ENCODE measurements at regions not wholly inside any gene's neighbourhood (a gene's known extent, or its start where the extent isn't known, plus 50 kb on each side); places are given as distances from the start of the nearest gene placed in this dataset.

- no peak for DNase-seq (ENCODE audit: low read depth in 2 of 2)
Observed at GRCh38 chr1:199855580-199855979, 171.9 kb upstream of the NR5A2 start.

DNA sequence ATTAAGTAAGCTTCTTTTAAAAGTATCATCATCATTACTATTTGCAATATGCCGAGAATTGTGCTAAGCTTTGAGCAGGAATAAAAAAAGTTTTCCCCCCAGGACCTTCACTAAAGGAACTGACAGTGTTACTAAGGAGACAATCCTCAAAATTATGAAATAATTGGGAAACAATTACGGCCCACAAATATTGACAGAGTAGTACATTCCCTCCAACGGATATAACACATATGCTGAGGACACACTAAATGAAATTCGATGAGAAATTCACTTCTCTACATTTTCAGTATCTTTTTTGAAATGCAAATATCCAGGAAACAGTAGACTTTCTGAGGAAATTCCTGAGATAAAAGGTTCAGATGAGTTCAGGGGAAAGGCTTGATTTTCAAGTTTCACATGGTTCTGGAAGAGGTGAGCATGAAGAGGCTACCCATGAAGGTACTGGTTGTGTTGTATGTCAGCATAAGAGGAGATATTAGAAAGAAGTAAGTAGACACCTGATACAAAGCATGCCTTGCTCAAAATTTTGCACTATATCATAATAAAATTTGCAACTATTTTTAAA is 171.2 kb upstream of the NR5A2 start:
- no peak for DNase-seq (ENCODE audit: low read depth in 2 of 2)

DNA sequence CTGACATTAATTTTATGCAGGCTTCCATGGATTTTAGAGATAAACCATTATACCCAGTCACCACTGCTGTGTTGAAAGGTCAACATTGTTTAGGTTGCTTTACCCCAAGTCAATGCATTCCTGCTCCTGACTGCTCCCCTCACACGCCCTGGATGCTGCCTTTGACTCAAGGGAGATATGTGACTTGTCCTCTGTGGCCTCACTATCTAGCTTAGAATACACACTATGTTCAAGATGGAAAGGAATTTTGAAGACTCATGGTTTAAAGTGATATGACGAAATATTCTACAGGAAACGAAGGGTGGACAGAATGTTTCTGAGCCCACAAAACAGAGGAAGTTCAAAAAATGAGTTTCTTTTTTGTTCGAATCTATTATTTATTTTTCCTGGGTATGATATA is 170.4 kb upstream of the NR5A2 start:
- DNase-seq (ENCODE audit: low read depth in 2 of 2) = no peak

- no peak for DNase-seq (ENCODE audit: low read depth in 2 of 2)
Observed at GRCh38 chr1:199857516-199857915, 170.0 kb upstream of the NR5A2 start.

GRCh38 chr1:199858171-199858570 is 169.3 kb upstream of the NR5A2 start:
- no peak for DNase-seq (ENCODE audit: low read depth in 2 of 2)

DNA sequence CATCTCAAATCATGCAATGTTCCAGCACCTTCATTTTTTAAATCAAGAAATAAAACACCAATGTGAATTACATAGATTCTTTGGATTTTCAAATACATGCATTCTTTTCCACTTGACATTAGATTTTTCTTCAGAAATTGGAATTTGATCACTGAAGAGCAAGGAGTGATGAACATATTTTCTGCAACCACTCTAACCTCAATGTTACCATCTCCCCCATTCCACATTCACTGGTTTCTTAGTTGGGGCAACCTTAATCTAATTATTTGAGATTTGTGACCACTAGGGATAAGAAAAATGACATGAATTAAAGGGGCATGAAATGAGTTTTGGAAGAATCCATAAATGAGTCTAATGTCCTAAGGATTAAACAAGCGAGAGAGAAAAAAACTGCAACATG is 168.7 kb upstream of the NR5A2 start:
- no peak for DNase-seq (ENCODE audit: low read depth in 2 of 2)

DNA sequence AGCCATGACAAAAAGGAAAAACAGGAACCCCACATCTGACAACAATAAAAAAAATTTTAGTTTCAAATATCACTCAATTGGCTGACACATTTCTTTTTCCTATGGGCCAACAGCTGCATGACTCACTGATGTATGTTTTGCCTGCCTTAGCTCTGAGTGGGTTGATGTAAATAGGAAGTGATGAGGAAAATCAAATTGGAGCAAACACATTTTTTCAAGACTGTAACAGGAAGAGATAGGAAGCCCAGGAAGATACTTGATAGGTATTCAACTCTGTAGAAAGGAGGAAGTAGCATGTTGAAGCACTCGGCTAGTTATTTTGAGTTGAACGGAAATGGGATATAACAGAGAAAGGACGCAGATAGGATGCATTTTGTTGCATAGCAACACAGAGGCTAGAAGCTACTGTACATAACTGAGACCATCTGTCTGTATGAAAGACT is 168.0 kb upstream of the NR5A2 start:
- no peak for DNase-seq (ENCODE audit: low read depth in 2 of 2)

- DNase-seq (ENCODE audit: low read depth in 2 of 2) = no peak
Observed at GRCh38 chr1:199861020-199861795, 166.3 kb upstream of the NR5A2 start.

- DNase-seq (ENCODE audit: low read depth in 2 of 2) = no peak
Observed at GRCh38 chr1:199862047-199862446, 165.5 kb upstream of the NR5A2 start.

- no peak for DNase-seq (ENCODE audit: low read depth in 2 of 2)
Observed at GRCh38 chr1:199866210-199866617, 161.3 kb upstream of the NR5A2 start.

GRCh38 chr1:199867601-199868000 is 159.9 kb upstream of the NR5A2 start:
- no peak for DNase-seq (ENCODE audit: low read depth in 2 of 2)

DNA sequence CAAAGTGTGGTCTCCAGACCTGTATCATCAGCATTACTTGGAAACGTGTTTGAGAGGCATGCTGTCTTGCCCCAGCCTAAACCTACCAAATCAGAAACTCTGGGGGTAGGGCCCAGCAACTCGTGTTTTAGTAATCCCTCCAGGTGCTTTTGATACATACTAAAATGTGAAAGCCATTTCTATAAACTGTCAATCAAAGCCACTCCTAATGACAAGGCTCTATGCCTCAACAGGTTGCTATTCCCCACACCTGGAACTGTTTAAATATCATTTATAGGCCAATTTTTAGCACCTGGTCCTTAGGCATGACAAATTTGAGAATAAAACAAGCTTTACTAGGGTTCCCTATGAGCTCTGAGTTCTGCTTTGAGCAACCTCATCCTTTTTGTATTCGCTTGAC is 158.7 kb upstream of the NR5A2 start:
- DNase-seq (ENCODE audit: low read depth in 2 of 2) = no peak

DNA sequence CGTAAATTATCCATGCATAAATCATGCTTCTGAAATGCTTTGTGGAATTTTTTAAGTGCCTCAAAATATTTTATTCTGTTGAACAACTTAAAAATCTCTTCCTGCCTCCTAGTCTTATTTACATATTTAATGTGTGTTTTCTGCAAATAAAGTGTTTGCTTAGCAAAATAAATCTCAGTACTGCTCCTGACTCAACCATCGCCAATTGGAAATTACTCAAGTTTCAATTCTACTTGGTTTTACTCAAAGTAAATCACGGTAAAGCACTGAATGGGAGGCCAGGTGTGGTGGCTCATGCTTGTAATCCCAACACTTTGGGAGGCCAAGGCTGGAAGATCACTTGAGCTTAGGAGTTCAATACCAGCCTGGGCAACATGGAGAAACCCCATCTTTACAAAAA is 152.2 kb upstream of the NR5A2 start:
- no peak for DNase-seq (ENCODE audit: low read depth in 2 of 2)

- DNase-seq (ENCODE audit: low read depth in 2 of 2) = no peak
Observed at GRCh38 chr1:199875856-199876255, 151.7 kb upstream of the NR5A2 start.

DNA sequence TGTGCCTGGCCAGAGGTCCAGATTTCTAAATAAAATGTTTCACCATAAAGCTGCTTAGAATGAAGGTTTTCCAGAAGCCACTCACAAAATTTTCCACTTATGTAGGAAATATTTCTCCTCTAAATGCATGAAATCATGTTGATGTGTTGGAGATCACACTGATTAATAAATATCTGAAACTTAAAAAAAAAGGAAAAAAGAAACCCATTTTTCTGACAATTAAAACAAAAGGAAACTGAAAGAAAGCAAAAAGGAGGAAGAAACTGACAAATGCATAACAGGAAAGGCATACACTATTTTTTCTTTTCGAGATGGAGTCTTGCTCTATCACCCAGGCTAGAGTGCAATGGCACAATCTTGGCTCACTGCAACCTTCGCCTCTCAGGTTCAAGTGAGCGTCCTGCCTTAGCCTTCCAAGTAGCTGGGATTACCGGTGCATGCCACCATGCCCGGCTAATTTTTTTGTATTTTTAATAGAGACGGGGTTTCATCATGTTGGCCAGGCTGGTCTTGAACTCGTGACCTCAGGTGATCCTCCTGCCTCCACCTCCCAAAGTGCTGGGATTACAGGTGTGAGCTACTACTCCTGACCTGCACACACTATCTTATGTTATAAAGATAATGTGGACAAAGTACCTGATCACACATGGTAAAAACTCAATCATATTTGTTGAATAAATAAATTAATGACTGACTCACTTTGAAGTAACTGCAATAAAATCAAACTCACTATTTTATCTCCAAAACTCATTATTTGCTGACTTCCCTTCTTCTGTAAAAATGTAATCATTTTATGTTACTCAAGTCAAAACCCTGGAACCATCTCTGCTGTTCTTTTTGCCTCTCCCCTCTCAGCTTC is 149.8 kb upstream of the NR5A2 start:
- DNase-seq (ENCODE audit: low read depth in 2 of 2) = no peak

DNA sequence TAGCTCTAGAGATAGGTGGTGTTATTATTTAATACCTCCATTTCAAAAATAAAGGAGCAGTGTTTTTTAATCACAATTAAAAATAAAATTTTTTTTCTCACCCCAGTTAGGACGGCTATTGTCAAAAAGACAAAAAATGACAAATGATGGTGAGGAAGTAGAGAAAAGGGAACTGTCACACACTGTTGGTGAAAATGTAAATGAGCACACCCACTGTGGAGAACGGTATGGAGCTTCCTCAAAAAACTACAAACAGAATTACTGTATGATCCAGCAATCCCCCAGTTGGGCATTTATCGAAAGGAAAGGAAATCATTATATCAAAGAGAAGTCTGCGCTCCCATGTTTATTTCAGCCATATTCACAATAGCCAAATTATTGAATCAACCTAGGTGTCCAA is 148.7 kb upstream of the NR5A2 start:
- DNase-seq (ENCODE audit: low read depth in 2 of 2) = no peak

DNA sequence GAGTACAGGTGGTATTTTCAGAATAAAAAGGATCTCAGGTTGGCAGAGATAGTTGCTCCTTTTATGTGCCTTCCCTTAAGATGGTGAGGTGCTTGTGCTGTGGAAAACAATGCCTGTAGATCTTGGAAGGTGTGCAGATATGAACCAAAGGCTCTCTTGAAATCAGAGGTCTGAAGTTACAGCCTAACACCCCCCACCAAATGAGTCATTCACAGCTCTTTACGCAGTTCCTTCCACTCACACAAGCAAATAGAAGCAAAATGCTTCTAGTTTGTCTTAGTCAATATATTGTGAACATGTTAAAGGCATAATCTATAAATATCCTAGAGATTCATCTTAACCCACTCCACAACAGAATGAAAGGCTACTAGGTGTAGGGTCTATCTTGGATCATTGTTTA is 128.9 kb upstream of the NR5A2 start:
- no peak for DNase-seq (ENCODE audit: low read depth in 2 of 2)

DNA sequence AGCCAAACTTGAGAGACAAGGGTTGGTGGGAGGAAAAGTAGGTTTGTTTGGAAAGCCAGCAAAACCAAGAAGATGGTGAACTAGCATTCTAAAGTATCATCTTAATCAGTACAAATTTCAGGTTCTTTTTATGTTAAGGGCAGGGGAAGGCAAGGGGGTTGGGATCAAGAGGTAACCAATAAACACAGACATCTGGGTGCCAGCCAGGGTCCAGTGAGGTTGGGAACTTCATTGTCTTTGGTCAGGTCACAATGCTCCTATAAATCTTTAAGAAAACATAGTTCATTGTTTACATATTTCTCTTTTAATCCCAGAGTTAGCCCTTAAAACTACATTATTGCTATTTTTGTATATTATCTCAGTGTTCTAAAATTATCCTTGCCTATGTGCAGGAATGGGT is 126.2 kb upstream of the NR5A2 start:
- DNase-seq (ENCODE audit: low read depth in 2 of 2) = no peak

DNA sequence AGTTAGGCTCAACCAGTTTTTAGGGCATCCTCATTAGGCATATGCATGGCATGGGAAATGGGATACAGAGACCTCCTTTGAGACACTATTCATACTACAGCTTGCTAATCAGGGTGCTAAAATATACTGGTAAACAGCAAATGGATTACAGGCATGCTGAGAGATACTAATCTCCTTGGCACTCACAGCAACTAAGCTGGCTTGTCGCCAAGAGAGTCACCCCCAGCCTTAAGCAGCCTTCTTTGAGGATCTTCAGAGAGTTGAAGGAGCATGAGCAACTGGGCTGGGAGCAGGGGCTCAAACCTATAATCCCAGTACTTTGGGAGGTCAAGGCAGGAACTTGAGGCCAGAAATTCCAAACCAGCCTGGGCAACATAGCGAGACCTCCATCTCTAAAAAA is 120.1 kb upstream of the NR5A2 start:
- DNase-seq (ENCODE audit: low read depth in 2 of 2) = no peak

GRCh38 chr1:199909137-199909536 is 118.4 kb upstream of the NR5A2 start:
- DNase-seq (ENCODE audit: low read depth in 2 of 2) = no peak

DNA sequence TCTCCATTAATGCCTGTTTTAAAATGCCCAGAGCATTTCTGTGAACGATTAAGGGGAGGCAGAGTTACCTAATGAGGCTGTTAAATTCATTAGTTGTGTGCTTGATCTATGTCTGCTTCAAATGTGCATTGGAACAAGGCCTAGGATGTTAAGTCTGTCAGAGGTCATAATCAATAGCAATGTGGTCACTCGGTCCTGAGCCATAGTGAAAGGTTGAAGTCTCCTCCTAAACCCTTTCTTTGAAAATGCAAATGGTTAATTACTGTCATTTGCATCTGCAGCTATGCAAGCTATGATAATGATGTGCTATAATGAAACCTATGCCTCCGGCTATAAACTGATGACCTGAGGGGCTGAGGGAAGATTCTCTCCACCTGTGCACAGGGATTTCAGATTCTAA is 114.2 kb upstream of the NR5A2 start:
- DNase-seq (ENCODE audit: low read depth in 2 of 2) = no peak

DNA sequence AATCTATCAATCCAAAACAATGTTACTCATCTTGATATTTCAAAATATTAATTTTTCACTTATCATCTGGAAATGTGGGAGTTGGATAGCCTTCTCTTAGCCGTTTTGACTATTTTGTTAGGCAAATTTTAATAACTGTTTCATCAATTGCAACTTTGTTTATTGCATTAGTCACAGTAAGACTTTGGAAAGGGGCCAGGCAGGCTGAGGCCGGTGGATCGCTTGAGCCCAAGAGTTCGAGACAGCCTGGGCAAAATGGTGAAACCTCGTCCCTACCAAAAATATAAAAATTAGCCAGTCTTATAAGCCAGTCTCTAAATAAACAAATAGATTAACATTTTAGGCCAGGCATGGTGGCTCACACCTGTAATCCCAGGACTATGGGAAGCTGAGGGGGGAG is 113.0 kb upstream of the NR5A2 start:
- no peak for DNase-seq (ENCODE audit: low read depth in 2 of 2)
